ENCODE measurements at regions not wholly inside any gene's neighbourhood (a gene's known extent, or its start where the extent isn't known, plus 50 kb on each side); places are given as distances from the start of the nearest gene placed in this dataset.

GRCh38 chr16:7115898-7116297 is 216.7 kb upstream of the RBFOX1 start:
- Mint-ChIP-seq H3K27me3 (ENCODE audit: unreplicated experiment) (no peaks in the 10 kb centered on the region), H3K4me3 (ENCODE audit: unreplicated experiment) (no peak overlapping the region), H3K9me3 (ENCODE audit: unreplicated experiment) (peaks cover 1% of the 10 kb centered on the region), H3K4me1 (ENCODE audit: low read depth, unreplicated experiment) (no peaks in the 10 kb centered on the region), H3K27ac (ENCODE audit: unreplicated experiment) (no peak overlapping the region), H3K36me3 (ENCODE audit: unreplicated experiment) (no peaks in the 10 kb centered on the region)
- TF ChIP-seq CTCF (IDR thresholded peaks at IDR 0.05; ENCODE audit: partially characterized antibody, unreplicated experiment): no peak
- no peak for DNase-seq

- no peaks in the 10 kb centered on the region for H3K36me3 Mint-ChIP-seq (ENCODE audit: unreplicated experiment)
- H3K27me3 Mint-ChIP-seq (ENCODE audit: unreplicated experiment): no peaks in the 10 kb centered on the region
- no peak overlapping the region for H3K4me3 Mint-ChIP-seq (ENCODE audit: unreplicated experiment)
- no peak overlapping the region for H3K27ac Mint-ChIP-seq (ENCODE audit: unreplicated experiment)
- DNase-seq: no peak
- TF ChIP-seq CTCF (IDR thresholded peaks at IDR 0.05; ENCODE audit: partially characterized antibody, unreplicated experiment): no peak
- no peaks in the 10 kb centered on the region for H3K4me1 Mint-ChIP-seq (ENCODE audit: low read depth, unreplicated experiment)
- H3K9me3 Mint-ChIP-seq (ENCODE audit: unreplicated experiment): peaks cover 1% of the 10 kb centered on the region
Measured at GRCh38 chr16:7113949-7114348, 218.7 kb upstream of the RBFOX1 start.

GRCh38 chr16:7113395-7113794 is 219.2 kb upstream of the RBFOX1 start:
- H3K9me3 Mint-ChIP-seq (ENCODE audit: unreplicated experiment): peaks cover 1% of the 10 kb centered on the region
- no peak for DNase-seq
- H3K27ac Mint-ChIP-seq (ENCODE audit: unreplicated experiment): no peak overlapping the region
- TF ChIP-seq CTCF (IDR thresholded peaks at IDR 0.05; ENCODE audit: partially characterized antibody, unreplicated experiment): no peak
- H3K27me3 Mint-ChIP-seq (ENCODE audit: unreplicated experiment): no peaks in the 10 kb centered on the region
- no peak overlapping the region for H3K4me3 Mint-ChIP-seq (ENCODE audit: unreplicated experiment)
- no peaks in the 10 kb centered on the region for H3K36me3 Mint-ChIP-seq (ENCODE audit: unreplicated experiment)
- H3K4me1 Mint-ChIP-seq (ENCODE audit: low read depth, unreplicated experiment): no peaks in the 10 kb centered on the region

GRCh38 chr16:7111265-7111664 is 221.4 kb upstream of the RBFOX1 start:
- DNase-seq: no peak
- Mint-ChIP-seq H3K4me3 (ENCODE audit: unreplicated experiment) (no peak overlapping the region), H3K27me3 (ENCODE audit: unreplicated experiment) (no peaks in the 10 kb centered on the region), H3K36me3 (ENCODE audit: unreplicated experiment) (no peaks in the 10 kb centered on the region), H3K4me1 (ENCODE audit: low read depth, unreplicated experiment) (no peaks in the 10 kb centered on the region), H3K9me3 (ENCODE audit: unreplicated experiment) (no peaks in the 10 kb centered on the region), H3K27ac (ENCODE audit: unreplicated experiment) (no peak overlapping the region)
- TF ChIP-seq CTCF (IDR thresholded peaks at IDR 0.05; ENCODE audit: partially characterized antibody, unreplicated experiment): no peak

GRCh38 chr16:7107436-7107835 is 225.2 kb upstream of the RBFOX1 start:
- no peak overlapping the region for H3K27ac Mint-ChIP-seq (ENCODE audit: unreplicated experiment)
- no peak overlapping the region for H3K4me3 Mint-ChIP-seq (ENCODE audit: unreplicated experiment)
- TF ChIP-seq CTCF (IDR thresholded peaks at IDR 0.05; ENCODE audit: partially characterized antibody, unreplicated experiment): no peak
- no peaks in the 10 kb centered on the region for H3K4me1 Mint-ChIP-seq (ENCODE audit: low read depth, unreplicated experiment)
- DNase-seq: no peak
- no peaks in the 10 kb centered on the region for H3K36me3 Mint-ChIP-seq (ENCODE audit: unreplicated experiment)
- no peaks in the 10 kb centered on the region for H3K27me3 Mint-ChIP-seq (ENCODE audit: unreplicated experiment)
- H3K9me3 Mint-ChIP-seq (ENCODE audit: unreplicated experiment): no peaks in the 10 kb centered on the region

Data from glutamatergic neuron (in vitro differentiated cells).